Stimulated activated CD4-positive, alpha-beta T cell treated with anti-CD3 and anti-CD28 coated beads, Interleukin-15, amount 100 ng/mL, for 48 hours (primary cell): ENCODE measurements at regions not wholly inside any gene's neighbourhood (a gene's known extent, or its start where the extent isn't known, plus 50 kb on each side); places are given as distances from the start of the nearest gene placed in this dataset.

ENCODE experiments used
- DNase-seq, 2 donors: peaks; one replicate each; pipeline ENCODE4 v3.0.0-alpha.2; 2020; ENCODE audit warnings: low read depth in 2 of 2

DNA sequence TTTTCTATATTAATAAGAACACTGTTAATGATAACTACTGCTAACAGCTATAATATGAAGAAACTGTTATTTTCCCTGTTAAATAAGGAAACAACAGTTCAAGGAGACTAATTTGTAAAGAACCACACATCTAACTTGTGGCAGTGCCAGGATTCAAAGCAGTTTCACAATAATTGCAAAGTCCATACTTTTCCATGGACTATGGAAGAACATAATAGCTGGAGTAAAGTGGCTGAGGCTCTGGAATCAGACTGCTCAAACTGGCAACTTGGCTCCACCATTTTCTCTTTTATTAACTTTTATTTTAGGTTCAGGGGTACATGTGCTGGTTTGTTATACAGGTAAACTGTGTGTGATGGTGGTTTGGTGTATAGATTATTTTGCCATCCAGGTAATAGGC lies 393.7 kb upstream of the CPEB2 start:
- no peak for DNase-seq

- no peak for DNase-seq
Measured at GRCh38 chr4:14614840-14615239, 387.4 kb upstream of the CPEB2 start.

DNA sequence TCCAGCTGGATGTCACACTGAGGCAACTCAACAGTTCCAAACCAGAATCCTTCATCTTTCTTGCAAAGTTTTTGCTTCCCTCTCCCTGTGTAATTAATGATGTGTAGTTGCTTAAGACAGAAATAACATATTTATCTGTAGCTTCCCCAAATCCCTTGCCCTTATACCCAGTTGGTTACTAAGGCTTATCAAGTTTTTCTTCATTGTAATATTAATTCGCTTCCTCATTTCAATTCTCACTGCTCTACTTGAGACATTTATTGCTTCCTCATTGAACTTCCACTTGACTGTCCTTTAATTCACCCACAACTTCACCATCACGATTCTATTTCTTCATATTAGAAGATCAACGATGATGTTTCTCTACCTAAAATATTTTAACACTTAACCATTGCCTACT lies 386.6 kb upstream of the CPEB2 start:
- no peak for DNase-seq

- no peak for DNase-seq
Measured at GRCh38 chr4:14620567-14621141, 381.6 kb upstream of the CPEB2 start.

GRCh38 chr4:14621731-14622463 lies 380.4 kb upstream of the CPEB2 start:
- no peak for DNase-seq

- DNase-seq: no peak
Measured at GRCh38 chr4:14627038-14627437, 375.2 kb upstream of the CPEB2 start.

DNA sequence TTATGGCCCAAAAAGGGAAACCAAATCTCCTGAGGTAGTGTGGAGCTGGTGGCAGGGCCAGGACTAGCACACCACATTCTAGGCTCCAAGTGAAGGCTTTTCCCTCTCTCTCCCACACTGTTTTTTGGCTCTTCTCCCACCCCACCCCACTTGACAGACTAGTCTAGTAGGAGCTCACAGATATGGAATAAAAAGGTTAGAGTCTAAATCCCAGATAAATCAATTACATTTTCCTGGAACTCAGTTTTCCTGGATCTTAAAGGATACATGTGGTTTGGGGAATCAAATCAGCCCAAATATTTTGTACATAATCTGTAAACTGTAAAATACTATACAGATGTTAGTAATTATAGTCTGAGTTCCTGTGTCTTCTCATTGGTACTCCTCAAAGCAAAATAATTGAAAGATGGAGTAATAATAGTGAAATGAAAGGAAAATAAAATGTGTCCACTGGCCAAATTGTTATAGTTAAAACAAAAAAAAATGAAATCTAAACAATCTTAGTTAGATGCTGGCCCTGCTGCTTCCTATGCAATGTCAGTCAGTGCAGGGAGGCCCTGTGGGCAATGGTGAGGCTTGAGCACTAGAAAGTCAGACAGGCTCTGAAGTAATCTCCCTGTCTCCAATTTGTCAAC lies 370.4 kb upstream of the CPEB2 start:
- DNase-seq: no peak

DNA sequence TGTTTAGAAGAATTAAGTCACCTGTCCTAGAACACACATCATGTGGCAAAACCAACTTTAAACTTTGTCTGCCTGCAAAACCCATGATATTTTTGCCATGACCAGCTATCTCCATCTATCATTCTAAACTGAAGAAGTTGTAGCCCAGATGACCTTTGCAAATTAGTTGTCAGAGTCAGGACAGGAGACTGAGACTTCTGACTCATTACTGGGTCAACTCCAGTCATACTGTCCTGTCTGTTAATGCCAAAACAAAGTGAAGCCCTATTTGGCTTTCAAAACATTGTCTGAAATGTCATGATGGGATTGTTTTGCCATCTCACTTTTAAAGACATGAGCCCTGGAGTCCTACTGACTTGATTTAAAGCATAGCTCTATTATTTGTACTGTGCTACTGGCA lies 365.7 kb upstream of the CPEB2 start:
- no peak for DNase-seq

- DNase-seq: no peak
Measured at GRCh38 chr4:14640476-14640875, 361.8 kb upstream of the CPEB2 start.

DNA sequence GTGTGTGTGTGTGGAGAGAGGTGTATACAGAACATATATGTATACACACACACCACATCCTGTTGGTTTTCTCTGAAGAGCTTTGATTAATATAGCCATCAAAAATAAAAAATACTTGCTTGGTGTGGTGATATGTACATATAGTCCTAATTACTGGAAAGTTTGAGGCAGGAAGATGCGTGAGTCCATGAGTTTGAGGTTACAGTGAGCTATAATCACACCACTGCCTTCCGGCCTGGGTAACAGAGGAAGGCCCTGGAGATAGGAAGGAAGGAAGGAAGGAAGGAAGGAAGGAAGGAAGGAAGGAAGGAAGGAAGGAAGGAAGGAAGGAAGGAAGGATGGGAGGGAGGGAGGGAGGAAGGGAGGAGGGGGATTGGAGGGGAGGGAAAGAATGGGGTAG lies 360.4 kb upstream of the CPEB2 start:
- DNase-seq: no peak

DNA sequence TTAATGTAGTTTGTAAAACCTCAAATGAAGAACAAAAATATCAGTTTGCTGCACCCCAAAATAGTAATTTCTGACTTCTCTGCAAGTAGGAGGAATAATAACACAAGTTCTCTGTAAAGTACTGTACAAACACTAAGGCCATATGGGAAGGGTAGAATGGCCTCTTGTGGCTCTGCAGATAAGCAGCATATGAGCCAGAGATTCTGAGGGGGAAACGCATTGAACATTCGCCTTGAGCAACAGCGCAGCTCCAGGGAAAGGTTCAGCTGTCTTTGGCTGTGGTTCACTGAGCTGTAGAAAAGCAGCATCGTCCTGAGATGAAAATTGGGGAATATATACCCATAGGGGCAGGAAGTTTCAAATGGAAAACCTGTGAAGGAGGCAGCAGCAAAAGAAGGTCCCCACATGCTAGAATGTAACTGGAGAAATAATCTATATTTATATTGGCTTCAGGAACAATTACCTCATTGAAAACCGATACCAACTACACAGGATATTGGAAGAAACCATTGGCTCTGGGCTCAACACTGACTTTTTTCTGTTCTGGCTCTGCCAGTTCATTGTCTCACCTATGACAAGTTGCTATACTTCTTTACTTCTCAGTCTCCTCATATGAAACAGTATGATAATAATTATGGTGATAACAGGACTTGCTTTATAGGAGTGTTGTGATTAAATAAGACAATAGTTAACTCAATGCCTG lies 357.6 kb upstream of the CPEB2 start:
- DNase-seq: no peak

DNA sequence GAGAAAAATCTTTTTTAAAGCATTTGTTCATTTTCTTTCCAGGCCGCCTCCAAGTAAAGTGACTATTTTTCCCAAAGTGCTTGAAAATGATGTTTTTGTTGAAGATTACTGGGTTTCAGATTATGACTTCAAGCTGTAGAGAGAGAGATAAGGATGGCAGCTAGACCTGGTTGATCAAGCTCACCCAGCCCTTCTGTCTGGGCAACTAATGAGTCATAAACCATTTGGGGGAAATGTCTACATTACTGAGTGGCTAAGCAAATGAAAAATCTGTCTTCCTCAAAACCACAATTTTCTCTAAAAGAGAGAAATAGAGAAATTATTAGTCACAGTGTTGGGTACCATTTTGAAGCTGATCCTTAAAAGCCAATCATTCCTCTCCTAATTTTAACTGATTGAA lies 355.4 kb upstream of the CPEB2 start:
- DNase-seq: no peak

DNA sequence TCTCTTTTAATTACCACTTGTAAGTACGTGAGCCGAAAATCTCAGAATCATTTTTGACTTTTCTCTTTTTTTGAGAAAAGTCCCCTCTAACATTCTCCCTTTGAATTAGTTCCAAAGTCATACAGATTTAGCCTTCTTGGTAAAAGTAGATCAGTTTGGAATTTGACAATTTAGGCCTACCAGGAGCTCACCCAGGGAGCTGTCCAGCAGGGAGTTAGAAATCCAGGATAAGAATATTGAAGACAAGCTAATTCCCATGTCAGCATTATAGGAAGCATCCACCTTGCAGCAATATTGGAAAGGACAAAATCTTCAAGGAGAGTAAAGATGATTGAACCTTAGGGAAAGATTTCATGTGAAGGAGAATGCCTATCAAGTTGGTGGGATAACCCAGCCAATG lies 352.2 kb upstream of the CPEB2 start:
- DNase-seq: no peak

- DNase-seq: no peak
Measured at GRCh38 chr4:14652522-14652921, 349.8 kb upstream of the CPEB2 start.

GRCh38 chr4:14653338-14653737 lies 348.9 kb upstream of the CPEB2 start:
- DNase-seq: no peak

DNA sequence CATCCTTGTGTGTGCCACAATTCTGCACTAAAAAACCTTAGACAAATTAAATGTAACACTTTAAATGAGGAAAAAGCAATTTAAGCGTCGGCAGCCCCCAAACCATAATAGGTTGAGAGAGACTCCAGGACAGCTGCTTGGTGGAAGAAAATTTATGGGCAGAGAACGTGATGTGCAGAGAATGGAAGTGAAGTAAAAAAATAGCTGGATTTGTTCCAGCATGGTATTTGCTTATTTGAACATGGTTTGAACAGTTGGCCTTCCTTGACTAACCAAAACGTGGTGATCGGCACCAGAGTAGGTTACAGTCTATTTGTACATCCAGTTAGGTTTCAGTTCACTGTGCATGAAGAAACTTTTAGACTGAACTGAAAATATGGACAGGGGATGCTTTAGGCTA lies 343.0 kb upstream of the CPEB2 start:
- no peak for DNase-seq

- DNase-seq: no peak
Measured at GRCh38 chr4:14667624-14668151, 334.6 kb upstream of the CPEB2 start.

DNA sequence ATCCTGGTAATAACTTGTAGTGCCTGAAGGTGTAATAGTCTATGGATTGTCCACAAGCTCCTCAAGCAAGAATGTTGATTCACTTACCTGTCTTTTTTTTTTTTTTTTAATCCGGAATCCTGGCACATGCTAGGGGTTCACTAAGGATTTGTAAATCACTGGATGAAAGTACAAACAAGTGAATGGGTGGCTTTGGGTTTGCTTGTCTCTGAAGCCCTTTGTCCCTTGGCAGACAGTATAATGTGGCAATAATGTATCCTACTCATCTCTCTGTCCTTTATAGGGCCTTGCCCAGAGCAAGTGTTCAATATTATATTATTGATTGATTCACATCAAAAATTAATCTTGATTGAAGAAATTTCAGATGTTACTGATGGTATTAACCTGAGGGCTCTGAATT lies 334.0 kb upstream of the CPEB2 start:
- no peak for DNase-seq

DNA sequence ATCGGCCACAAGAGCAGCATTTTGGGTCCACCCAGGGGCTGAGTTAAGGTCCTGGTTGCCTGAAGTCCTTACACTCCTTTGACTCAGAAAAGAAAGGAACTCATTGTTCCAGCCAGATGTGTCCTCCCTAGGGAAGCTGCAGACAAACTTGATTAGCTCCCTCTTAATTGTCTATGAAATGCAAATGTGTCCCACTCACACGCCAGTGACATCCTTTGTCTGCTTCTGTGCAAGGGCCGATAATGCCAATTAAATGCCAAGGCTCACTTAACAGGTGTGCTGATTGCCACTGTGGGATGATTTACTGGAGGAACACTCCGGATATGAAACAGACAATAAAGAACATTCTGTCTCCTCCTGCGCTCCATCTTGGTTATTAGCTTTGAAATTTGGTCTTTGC lies 332.9 kb upstream of the CPEB2 start:
- no peak for DNase-seq

DNA sequence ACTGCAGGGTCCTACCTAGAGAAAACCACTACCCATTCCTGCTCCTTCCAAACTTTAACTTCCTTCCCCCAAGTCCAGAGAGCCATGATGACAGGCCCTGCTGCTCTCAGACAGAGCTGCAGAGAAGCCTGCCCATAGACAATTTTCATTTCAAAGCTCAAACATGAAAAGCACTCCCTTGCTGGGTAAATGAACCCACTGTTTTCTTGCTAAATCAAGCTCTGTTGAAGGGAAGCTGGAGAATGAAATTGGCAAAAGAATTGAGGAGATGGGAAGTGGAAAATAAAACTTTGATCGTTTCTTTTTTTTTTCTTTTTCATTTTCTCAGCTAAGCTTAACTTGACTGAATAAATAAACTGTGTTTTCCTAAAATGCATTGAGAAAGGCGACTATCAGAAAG lies 331.1 kb upstream of the CPEB2 start:
- DNase-seq: no peak

DNA sequence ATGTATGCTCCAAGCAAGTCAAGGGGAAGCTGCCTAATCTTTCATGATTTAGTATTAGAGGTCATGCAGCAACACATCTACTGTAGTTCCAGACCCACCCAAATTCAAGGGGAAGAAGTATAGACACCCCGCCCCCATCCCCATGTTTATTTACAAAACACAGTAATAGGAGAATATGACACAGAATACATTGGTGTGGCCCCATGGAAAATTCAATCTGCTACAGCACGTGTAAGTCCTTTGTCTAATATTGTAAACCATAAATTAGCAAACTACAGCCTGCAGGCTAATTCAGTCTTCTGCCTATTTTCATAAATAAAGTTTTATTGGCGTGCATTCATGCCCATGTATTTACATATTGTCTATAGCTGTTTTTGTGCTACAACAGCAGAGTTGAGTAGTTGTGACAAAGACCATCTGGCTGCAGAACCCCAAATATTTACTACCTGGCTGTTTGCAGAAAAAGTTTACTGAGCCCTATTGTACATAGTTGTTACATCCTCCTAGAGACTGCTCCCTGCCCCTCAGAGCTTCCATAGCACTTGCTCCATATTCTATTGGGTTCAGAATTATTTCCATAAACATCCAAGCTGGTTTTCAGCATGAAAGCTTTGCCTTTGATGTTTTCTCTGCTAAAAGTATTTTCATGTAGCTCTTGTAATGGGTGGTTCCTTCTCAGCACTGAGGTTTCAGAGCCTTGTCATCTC lies 326.8 kb upstream of the CPEB2 start:
- DNase-seq: no peak

GRCh38 chr4:14679906-14680305 lies 322.4 kb upstream of the CPEB2 start:
- no peak for DNase-seq
